ENCODE measurements at regions not wholly inside any gene's neighbourhood (a gene's known extent, or its start where the extent isn't known, plus 50 kb on each side); places are given as distances from the start of the nearest gene placed in this dataset.

- no peaks in the 10 kb centered on the region for H3K27me3 Mint-ChIP-seq (ENCODE audit: low read depth)
- no peak for DNase-seq (ENCODE audit: low read depth, low spot score)
- TF ChIP-seq CTCF (conservative IDR thresholded peaks at IDR 0.05): no peak
- H3K36me3 Mint-ChIP-seq (ENCODE audit: low read depth): no peaks in the 10 kb centered on the region
- no peaks in the 10 kb centered on the region for H3K4me1 Mint-ChIP-seq
- H3K4me3 Mint-ChIP-seq: no peak overlapping the region
- no peak overlapping the region for H3K27ac Mint-ChIP-seq (ENCODE audit: unreplicated experiment)
- H3K9me3 Mint-ChIP-seq: peaks cover 6% of the 10 kb centered on the region
Observed at GRCh38 chr5:119951330-119951934, 322.1 kb downstream of the FAM170A start.

- TF ChIP-seq CTCF (conservative IDR thresholded peaks at IDR 0.05): no peak
- DNase-seq (ENCODE audit: low read depth, low spot score): no peak
- Mint-ChIP-seq H3K9me3 (peaks cover 5% of the 10 kb centered on the region), H3K4me1 (no peaks in the 10 kb centered on the region), H3K36me3 (ENCODE audit: low read depth) (no peaks in the 10 kb centered on the region), H3K4me3 (no peak overlapping the region), H3K27ac (ENCODE audit: unreplicated experiment) (no peak overlapping the region), H3K27me3 (ENCODE audit: low read depth) (no peaks in the 10 kb centered on the region)
Observed at GRCh38 chr5:119953474-119953873, 324.1 kb downstream of the FAM170A start.

DNA sequence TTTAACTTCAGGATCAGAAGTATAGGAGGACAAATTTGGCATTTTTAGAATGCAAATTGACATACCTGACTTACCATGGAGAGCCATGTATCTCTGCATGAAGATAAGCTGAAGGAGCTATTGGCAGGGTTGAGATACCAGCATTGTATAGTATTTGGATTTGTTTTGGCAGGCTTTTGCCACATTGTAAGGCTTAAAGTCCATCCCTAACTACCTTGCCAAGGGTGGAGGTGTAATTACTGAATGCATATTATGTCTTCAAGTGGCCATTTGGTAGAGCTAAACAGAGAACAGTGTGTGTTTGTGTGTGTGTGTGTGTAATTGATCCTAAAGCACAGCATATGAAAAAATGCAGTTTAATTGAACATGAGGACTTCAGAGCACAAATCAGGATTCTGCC, 324.7 kb downstream of the FAM170A start:
- H3K4me1 Mint-ChIP-seq: no peaks in the 10 kb centered on the region
- peaks cover 8% of the 10 kb centered on the region for H3K9me3 Mint-ChIP-seq
- TF ChIP-seq CTCF (conservative IDR thresholded peaks at IDR 0.05): no peak
- H3K27me3 Mint-ChIP-seq (ENCODE audit: low read depth): no peaks in the 10 kb centered on the region
- DNase-seq (ENCODE audit: low read depth, low spot score): no peak
- no peak overlapping the region for H3K4me3 Mint-ChIP-seq
- H3K36me3 Mint-ChIP-seq (ENCODE audit: low read depth): no peaks in the 10 kb centered on the region
- H3K27ac Mint-ChIP-seq (ENCODE audit: unreplicated experiment): no peak overlapping the region

GRCh38 chr5:119961993-119962392, 332.6 kb downstream of the FAM170A start:
- DNase-seq (ENCODE audit: low read depth, low spot score): no peak
- peaks cover 4% of the 10 kb centered on the region for H3K9me3 Mint-ChIP-seq
- H3K27me3 Mint-ChIP-seq (ENCODE audit: low read depth): no peaks in the 10 kb centered on the region
- H3K4me1 Mint-ChIP-seq: no peaks in the 10 kb centered on the region
- no peak overlapping the region for H3K4me3 Mint-ChIP-seq
- H3K36me3 Mint-ChIP-seq (ENCODE audit: low read depth): no peaks in the 10 kb centered on the region
- TF ChIP-seq CTCF (conservative IDR thresholded peaks at IDR 0.05): no peak
- no peak overlapping the region for H3K27ac Mint-ChIP-seq (ENCODE audit: unreplicated experiment)

DNA sequence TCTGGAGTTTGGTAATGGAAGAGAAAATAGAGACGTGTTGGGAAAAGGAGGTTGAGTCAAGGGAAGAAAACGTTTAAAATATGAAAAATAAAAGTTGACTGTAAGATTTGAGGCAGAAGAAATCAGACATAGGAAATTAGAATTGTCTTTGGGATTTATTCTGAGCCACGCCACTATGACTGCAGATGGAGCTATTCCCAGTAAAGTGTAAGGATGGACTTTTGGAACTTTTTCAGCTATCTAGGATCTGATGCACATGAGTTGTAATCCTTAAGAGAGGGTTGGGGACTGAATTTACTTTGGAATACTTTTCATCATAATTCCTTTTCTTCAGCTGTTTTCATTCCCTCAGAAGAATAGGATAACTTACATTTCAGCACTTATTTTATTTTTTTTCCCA, 336.7 kb downstream of the FAM170A start:
- DNase-seq (ENCODE audit: low read depth, low spot score): no peak
- Mint-ChIP-seq H3K4me1 (no peaks in the 10 kb centered on the region), H3K27ac (ENCODE audit: unreplicated experiment) (no peak overlapping the region), H3K27me3 (ENCODE audit: low read depth) (no peaks in the 10 kb centered on the region), H3K4me3 (no peak overlapping the region), H3K36me3 (ENCODE audit: low read depth) (no peaks in the 10 kb centered on the region), H3K9me3 (peaks cover 3% of the 10 kb centered on the region)
- no peak for TF ChIP-seq CTCF (conservative IDR thresholded peaks at IDR 0.05)
